HG02885 (cell line): ENCODE measurements at regions not wholly inside any gene's neighbourhood (a gene's known extent, or its start where the extent isn't known, plus 50 kb on each side); places are given as distances from the start of the nearest gene placed in this dataset.
"Not testable (repeated sequence)": the region's sequence is repeated elsewhere in the genome, so short reads cannot be mapped to it uniquely, and the experiment has no call there.

Source experiments
- ATAC-seq: cut with Tn5 transposase; IDR thresholded peaks from one replicate; pipeline ENCODE4 v1.9.1; 2021; ENCODE audit warnings: mild to moderate bottlenecking; ENCODE audit not compliant: unreplicated experiment, poor library complexity

GRCh38 chr6:119454714-119455113, 105.2 kb upstream of the MAN1A1 start:
- no peak for ATAC-seq

DNA sequence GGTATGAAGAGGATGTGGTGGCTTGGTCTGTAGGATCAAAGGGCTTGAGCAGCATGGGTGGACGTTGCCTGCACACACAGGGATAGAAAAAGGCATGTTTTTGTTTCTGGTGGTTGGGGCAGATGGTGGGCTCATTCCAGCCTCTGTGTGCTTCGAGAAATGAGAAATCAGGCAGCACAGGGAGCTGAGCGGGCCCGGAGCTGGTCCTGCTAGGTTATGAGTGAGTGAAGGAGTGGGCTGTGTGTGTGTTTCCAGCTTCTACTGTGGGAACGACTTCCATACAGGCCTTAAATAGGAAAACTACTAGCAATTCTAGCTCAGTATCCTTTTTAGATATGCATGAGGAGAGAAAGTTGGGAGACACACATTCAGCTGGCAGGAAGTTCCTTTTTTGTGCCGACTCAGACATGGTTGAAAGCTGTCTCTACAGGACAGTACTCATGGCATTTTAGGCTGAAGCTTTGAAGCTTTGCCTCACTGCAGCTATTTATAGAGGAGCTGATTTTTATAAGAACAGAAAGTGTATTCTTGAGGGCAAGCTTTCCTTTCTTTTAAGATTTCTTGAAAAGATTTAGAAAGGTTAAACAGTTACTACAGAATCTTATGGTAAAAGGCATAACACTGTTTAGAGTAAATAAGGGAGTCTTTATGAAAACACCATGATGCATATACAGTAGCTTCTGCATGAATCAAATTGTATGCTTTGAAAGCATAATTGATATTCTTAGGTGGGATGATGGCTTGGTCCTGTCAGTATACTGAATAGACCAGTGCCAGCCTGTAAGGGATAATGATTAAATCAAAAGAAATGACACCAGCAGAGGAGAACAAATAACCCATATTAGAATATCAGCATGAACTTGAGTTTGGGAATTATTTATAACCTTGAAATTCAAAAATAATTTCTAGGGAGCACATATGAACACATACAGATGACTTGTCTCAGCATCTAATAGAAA, 104.0 kb upstream of the MAN1A1 start:
- no peak for ATAC-seq

GRCh38 chr6:119449331-119450156, 100.0 kb upstream of the MAN1A1 start:
- peak; percentile 34 for ATAC-seq

DNA sequence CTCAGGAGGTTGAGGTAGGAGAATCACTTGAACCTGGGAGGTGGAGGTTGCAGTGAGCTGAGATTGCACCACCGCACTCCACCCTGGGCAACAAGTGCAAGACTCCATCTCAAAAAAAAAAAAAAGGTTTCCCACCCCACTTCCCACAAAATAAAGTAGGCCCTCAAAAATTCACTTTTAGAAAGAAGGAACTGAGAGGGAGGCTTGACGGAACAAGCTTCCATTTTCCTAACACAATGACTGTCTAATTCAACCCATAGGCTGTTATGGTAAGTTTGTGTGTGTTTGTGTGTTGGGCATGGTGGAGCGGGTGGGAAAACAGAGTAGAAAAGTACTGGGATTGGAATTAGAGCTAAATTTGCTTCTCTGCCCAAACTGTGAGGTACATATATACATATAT, 98.4 kb upstream of the MAN1A1 start:
- ATAC-seq, result no peak

GRCh38 chr6:119446609-119447008, 97.0 kb upstream of the MAN1A1 start:
- ATAC-seq, result no peak

GRCh38 chr6:119446115-119446554, 96.6 kb upstream of the MAN1A1 start:
- ATAC-seq, result peak; percentile 41

DNA sequence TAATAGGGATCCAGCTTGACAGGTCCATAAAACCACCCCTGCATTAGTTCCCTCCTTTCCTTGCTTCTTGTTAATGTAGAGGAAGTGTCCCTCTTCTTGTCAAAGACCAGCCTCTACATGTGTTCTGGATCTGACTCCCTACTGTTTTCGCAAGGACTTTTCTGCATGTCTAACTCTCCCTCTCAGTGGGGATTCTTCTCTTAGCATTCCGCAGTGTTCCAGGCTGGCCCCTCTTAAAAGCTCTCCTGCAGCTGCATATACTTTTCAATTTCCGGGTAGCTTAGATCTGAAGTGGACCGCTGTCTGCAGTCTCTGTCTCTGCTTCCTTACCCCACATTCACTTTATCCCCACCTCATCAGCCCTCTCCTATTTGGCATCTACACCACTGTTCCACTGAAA, 96.1 kb upstream of the MAN1A1 start:
- no peak for ATAC-seq

DNA sequence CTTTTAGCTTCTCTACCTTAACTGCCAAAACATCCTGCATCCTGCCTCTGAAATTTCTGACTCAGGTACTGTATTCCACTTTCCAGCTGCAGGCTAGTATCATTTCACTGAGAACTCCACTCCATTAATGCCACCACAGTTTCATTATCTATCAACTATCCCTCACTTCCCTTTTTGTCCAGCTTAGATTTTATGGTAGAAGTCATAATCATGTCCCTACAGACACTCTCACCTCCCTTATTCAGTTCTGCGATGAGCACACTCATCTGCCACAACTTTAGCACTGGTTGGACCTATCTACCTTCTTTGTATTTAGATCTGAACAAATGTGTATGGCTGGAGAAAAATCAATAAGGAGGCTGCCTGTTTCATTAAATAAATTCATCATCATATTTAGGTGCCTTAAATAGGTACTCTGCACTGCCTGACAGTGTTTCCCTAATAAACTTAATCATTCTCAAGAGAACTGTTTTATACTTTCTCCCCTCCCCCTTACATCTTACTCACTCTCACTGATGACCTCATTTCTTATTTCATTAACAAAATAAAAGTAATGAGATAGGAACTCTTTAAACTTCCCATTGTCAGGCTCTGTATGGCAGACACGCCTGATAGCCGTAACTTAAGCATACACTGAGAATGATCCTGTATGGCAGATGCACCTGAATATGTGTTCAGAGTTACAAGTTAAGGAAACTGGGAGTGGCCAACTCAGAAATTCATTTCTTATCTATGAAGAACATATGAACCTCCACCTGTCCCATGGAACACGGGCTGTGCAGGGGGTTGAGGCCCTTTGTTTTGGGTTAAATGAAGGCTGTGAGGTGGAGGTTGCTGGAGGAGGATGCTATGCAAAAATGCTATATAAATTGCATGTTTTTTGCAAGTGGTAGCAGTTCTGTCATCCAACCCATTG, 95.3 kb upstream of the MAN1A1 start:
- ATAC-seq, result peak; percentile 71

DNA sequence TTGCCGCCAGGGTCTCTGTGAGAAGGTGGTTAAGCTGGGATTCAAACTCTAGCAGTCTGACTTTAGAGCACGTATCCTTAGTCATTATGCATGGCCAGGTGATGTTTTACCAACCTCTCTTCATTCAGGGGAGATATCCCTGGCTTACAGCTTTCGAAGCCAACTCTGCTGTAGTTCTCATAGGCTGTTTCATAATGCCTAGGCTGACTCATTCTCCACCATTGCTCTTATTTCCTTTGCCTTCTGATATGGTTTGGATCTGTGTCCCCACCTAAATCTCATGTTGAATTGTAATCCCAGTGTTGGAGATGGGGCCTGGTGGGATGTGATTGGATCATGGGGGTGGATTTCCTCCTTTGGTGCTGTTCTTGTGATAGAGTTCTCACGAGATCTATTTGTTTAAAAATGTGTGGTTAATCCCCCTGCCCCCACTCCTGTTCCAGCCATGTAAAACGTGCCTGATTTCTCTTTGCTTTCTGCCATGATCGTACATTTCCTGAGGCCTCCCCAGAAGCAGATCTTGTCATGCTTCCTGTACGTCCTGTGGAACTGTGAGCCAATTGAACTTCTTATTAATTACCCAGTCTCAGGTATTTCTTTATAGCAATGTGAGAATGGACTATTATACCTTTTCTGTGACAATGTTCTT, 94.6 kb upstream of the MAN1A1 start:
- no peak for ATAC-seq

- peak; percentile 35 for ATAC-seq
These were observed 93.2 kb upstream of the MAN1A1 start for GRCh38 chr6:119442776-119443184.

- ATAC-seq, result no peak
These were observed 91.4 kb upstream of the MAN1A1 start for GRCh38 chr6:119440953-119441352.

DNA sequence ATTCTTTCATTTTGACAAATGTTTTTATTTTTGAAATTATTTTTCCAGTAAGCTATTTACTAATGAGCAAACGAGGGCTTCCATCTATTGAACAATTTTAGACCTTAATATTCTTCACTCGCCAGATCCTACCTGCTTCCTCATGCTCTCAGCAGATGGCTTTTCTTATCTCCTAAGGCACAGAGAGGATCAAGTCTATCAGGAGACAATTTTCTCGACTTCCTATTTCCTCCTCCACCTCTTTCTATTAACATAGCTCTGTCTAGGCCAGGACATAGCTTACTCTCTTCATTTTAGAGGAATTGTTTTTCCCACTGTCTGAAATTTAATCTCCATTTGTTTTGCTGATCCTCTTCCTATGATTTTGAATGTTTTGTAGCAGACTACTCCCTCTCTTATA, 87.0 kb upstream of the MAN1A1 start:
- ATAC-seq, result no peak

GRCh38 chr6:119431799-119432198, 82.2 kb upstream of the MAN1A1 start:
- ATAC-seq, result no peak

GRCh38 chr6:119430805-119431204, 81.2 kb upstream of the MAN1A1 start:
- no peak for ATAC-seq

- no peak for ATAC-seq
These were observed 79.1 kb upstream of the MAN1A1 start for GRCh38 chr6:119428633-119429032.

- ATAC-seq, result no peak
These were observed 77.1 kb upstream of the MAN1A1 start for GRCh38 chr6:119426619-119427018.

DNA sequence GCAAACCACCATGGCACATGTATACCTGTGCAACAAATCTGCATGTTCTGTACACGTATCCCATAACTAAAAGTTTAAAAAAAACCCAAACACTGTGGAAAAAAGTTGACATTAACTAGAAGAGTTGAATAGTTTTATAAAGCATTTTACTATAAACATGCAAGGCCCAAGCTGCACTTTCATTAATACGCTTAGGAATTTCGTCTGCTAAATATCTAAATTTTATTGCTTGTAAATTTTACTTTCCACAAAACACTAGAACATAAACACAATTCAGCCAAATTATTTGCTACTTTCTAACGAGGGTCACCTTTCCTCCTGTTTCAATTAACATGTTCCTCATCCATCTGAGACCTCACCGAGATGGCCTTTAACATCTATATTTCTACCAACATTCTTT, 74.4 kb upstream of the MAN1A1 start:
- ATAC-seq, result no peak

DNA sequence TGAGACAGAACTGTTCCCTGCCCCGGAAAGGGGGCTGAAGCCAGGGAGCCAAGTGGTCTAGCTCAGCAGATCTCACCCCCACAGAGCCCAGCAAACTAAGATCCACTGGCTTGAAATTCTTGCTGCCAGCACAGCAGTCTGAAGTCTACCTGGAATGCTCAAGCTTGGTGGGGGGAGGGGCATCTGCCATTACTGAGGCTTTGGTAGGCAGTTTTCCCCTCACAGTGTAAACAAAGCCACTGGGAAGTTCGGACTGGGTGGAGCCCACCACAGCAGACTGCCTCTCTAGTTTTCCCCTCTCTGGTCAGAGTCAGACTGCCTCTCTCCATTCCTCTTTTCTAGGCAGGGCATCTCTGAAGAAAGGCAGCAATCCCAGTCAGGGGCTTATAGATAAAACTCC, 68.5 kb upstream of the MAN1A1 start:
- ATAC-seq, result not testable (repeated sequence)

- ATAC-seq, result no peak
These were observed 57.6 kb upstream of the MAN1A1 start for GRCh38 chr6:119407156-119407555.

- not testable (repeated sequence) for ATAC-seq
These were observed 55.6 kb upstream of the MAN1A1 start for GRCh38 chr6:119405114-119405513.
